Thoracic aorta (tissue), 2 donors: ENCODE measurements at regions not wholly inside any gene's neighbourhood (a gene's known extent, or its start where the extent isn't known, plus 50 kb on each side); places are given as distances from the start of the nearest gene placed in this dataset.

Experiments used
- ATAC-seq: fragments of 150-250 bp; one replicate; pipeline ENCODE4 v1.8.0; 2017; ENCODE audit warnings: low read depth; ENCODE audit not compliant: insufficient number of reproducible peaks, low FRiP score
- DNase-seq: peaks from one replicate; pipeline ENCODE4 v3.0.0-alpha.2; 2020; ENCODE audit warnings: low spot score
- H3K27ac ChIP-seq, 2 donors: fragments of 200-600 bp; sonication (generic); 1 replicate in 1 of 2; 2 replicates in 1 of 2; pipeline ENCODE4 v1.5.1; 2016; ENCODE audit warnings: mild to moderate bottlenecking in 2 of 2, moderate library complexity in 2 of 2
- H3K27me3 ChIP-seq: fragments of 200-600 bp; sonication (generic); replicated peaks from 2 replicates; pipeline ENCODE4 v1.6.0; 2016; ENCODE audit warnings: mild to moderate bottlenecking; ENCODE audit not compliant: insufficient read depth
- H3K36me3 ChIP-seq: fragments of 200-600 bp; sonication (generic); one replicate; pipeline ENCODE4 v1.5.1; 2016
- H3K4me1 ChIP-seq, 2 donors: fragments of 200-600 bp; sonication (generic); 1 replicate in 1 of 2; 2 replicates in 1 of 2; pipeline versions ENCODE4 v1.5.1 to v1.6.0; 2016; ENCODE audit warnings: low read depth in 2 of 2, mild to moderate bottlenecking in 1 of 2; ENCODE audit not compliant: control insufficient read depth in 1 of 2
- H3K4me3 ChIP-seq: fragments of 200-600 bp; sonication (generic); 2 replicates; pipeline ENCODE4 v1.5.1; 2016; ENCODE audit warnings: mild to moderate bottlenecking
- H3K9me3 ChIP-seq: fragments of 200-600 bp; sonication (generic); 2 replicates; pipeline ENCODE4 v1.5.1; 2016
- CTCF ChIP-seq: fragments of 200-600 bp; sonication (generic); IDR thresholded peaks from one replicate; pipeline ENCODE4 v1.5.1; 2019; ENCODE audit warnings: antibody characterized with exemption

GRCh38 chr5:60014331-60014730 lies 120.8 kb upstream of the PDE4D start:
- Histone ChIP-seq H3K4me1 (no peaks in the 10 kb centered on the region), H3K9me3 (no peaks in the 10 kb centered on the region), H3K27ac (no peak overlapping the region), H3K36me3 (no peaks in the 10 kb centered on the region), H3K27me3 (no peaks in the 10 kb centered on the region), H3K4me3 (no peak overlapping the region)
- no peak for DNase-seq
- ATAC-seq = no peak
- TF ChIP-seq CTCF = no peak

GRCh38 chr5:60010853-60011252 lies 117.3 kb upstream of the PDE4D start:
- no peaks in the 10 kb centered on the region for H3K27me3 ChIP-seq
- H3K27ac ChIP-seq = no peak overlapping the region
- DNase-seq = no peak
- TF ChIP-seq CTCF = no peak
- no peak for ATAC-seq
- H3K4me1 ChIP-seq = no peaks in the 10 kb centered on the region
- H3K9me3 ChIP-seq = no peaks in the 10 kb centered on the region
- H3K4me3 ChIP-seq = no peak overlapping the region
- H3K36me3 ChIP-seq = no peaks in the 10 kb centered on the region

DNA sequence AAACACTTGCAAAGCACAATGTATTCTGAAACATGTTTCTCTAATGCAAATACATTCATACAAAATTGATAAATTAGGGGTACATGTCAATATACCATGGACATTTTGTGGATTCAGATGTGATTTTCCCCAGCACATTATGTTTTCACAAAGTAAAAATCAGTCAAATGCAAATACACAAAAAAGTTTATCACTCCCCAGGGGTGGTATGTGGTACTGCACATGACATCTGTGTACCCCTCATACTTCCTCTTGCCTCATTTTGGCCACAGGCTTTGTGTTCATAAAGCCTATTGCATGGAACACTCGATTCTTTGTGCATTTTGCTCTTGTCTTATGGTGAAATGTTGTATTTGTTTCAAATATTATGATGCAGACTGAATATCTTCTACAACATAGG lies 116.8 kb upstream of the PDE4D start:
- TF ChIP-seq CTCF = peak; percentile 18
- Histone ChIP-seq H3K27me3 (no peaks in the 10 kb centered on the region), H3K27ac (no peak overlapping the region), H3K4me1 (no peaks in the 10 kb centered on the region), H3K9me3 (no peaks in the 10 kb centered on the region), H3K4me3 (no peak overlapping the region), H3K36me3 (no peaks in the 10 kb centered on the region)
- no peak for DNase-seq
- ATAC-seq = no peak

GRCh38 chr5:60007729-60008128 lies 114.2 kb upstream of the PDE4D start:
- no peaks in the 10 kb centered on the region for H3K4me1 ChIP-seq
- no peaks in the 10 kb centered on the region for H3K36me3 ChIP-seq
- DNase-seq (no peak), ATAC-seq (no peak)
- no peaks in the 10 kb centered on the region for H3K9me3 ChIP-seq
- no peak overlapping the region for H3K4me3 ChIP-seq
- H3K27me3 ChIP-seq = no peaks in the 10 kb centered on the region
- no peak for TF ChIP-seq CTCF
- no peak overlapping the region for H3K27ac ChIP-seq

- TF ChIP-seq CTCF = no peak
- H3K4me3 ChIP-seq = no peak overlapping the region
- H3K27ac ChIP-seq = no peak overlapping the region
- H3K36me3 ChIP-seq = no peaks in the 10 kb centered on the region
- peaks cover 9 to 11% of the 10 kb centered on the region in 2 donors for H3K4me1 ChIP-seq
- peaks cover 6% of the 10 kb centered on the region for H3K9me3 ChIP-seq
- ATAC-seq = no peak
- DNase-seq = no peak
- no peaks in the 10 kb centered on the region for H3K27me3 ChIP-seq
Measured at GRCh38 chr5:59999056-59999455, 105.5 kb upstream of the PDE4D start.
